PC-9 (cell line): ENCODE measurements at regions not wholly inside any gene's neighbourhood (a gene's known extent, or its start where the extent isn't known, plus 50 kb on each side); places are given as distances from the start of the nearest gene placed in this dataset.
"Not testable (repeated sequence)": the region's sequence is repeated elsewhere in the genome, so short reads cannot be mapped to it uniquely, and the experiment has no call there.

ENCODE experiments used
- BruUV-seq: library from RNA; stranded (reverse); fragments of 400-500 nt; replicated peaks from 2 replicates; lab custom pipeline; 2021; lab: Mats Ljungman, UMichigan
- CTCF ChIA-PET: fragments of 300-600 bp; sonication (Branson Sonifier 250); formaldehyde crosslinking; loops from one replicate; lab custom pipeline; 2022; ENCODE audit warnings: antibody characterized with exemption; lab: Charles Lee
- POLR2A ChIA-PET: fragments of 300-600 bp; sonication (Branson Sonifier 250); formaldehyde crosslinking; loops from one replicate; lab custom pipeline; 2022; ENCODE audit warnings: antibody characterized with exemption; ENCODE audit not compliant: unreplicated experiment; lab: Charles Lee
- DNase-seq, 2 experiments: peaks; one replicate each; pipeline versions ENCODE4 v3.0.0 to v3.0.0-alpha.2; 2015 to 2022; ENCODE audit warnings: mixed read lengths in 1 of 2
- H2AFZ ChIP-seq: fragments of 200-600 bp; sonication (generic); 2 replicates; pipeline ENCODE4 v1.8.1; 2017; ENCODE audit warnings: antibody characterized with exemption
- H3F3A ChIP-seq: fragments of 200-600 bp; sonication (generic); 2 replicates; pipeline ENCODE4 v1.8.1; 2017; ENCODE audit warnings: antibody characterized with exemption, mild to moderate bottlenecking, low read depth; ENCODE audit not compliant: insufficient read depth
- H3K27ac ChIP-seq: fragments of 200-600 bp; sonication (generic); 2 replicates; pipeline ENCODE4 v1.6.1; 2016; ENCODE audit warnings: mixed run types
- H3K27me3 ChIP-seq: fragments of 200-600 bp; sonication (generic); 2 replicates; pipeline ENCODE4 v1.6.1; 2016; ENCODE audit warnings: low read depth, mixed run types; ENCODE audit not compliant: insufficient read depth
- H3K36me3 ChIP-seq: fragments of 200-600 bp; sonication (generic); 2 replicates; pipeline ENCODE4 v1.6.1; 2016; ENCODE audit warnings: low read depth, mixed run types
- H3K4me1 ChIP-seq: fragments of 200-600 bp; sonication (generic); replicated peaks from 2 replicates; pipeline ENCODE4 v1.6.1; 2016; ENCODE audit warnings: mixed run types; ENCODE audit not compliant: insufficient read depth
- H3K4me2 ChIP-seq: fragments of 200-600 bp; sonication (generic); 2 replicates; pipeline ENCODE4 v1.6.1; 2017; ENCODE audit warnings: mixed run types
- H3K4me3 ChIP-seq: fragments of 200-600 bp; sonication (generic); 2 replicates; pipeline ENCODE4 v1.6.1; 2016; ENCODE audit warnings: mixed run types
- H3K79me2 ChIP-seq: fragments of 200-600 bp; sonication (generic); 2 replicates; pipeline ENCODE4 v1.6.1; 2017; ENCODE audit warnings: low read depth, mixed run types
- H3K9me2 ChIP-seq: fragments of 200-600 bp; sonication (generic); 2 replicates; pipeline ENCODE4 v1.8.1; 2017; ENCODE audit warnings: mild to moderate bottlenecking; ENCODE audit not compliant: insufficient read depth
- H3K9me3 ChIP-seq: fragments of 200-600 bp; sonication (generic); 2 replicates; pipeline ENCODE4 v1.8.1; 2016; ENCODE audit warnings: low read depth; ENCODE audit not compliant: insufficient read depth
- H4K20me1 ChIP-seq: fragments of 200-600 bp; sonication (generic); 2 replicates; pipeline ENCODE4 v1.8.1; 2017; ENCODE audit not compliant: insufficient read depth
- intact Hi-C: fragments of 100-400 bp; cut with micrococcal nuclease; formaldehyde crosslinking; loops from one replicate; pipeline ENCODE4 v1.10.0; 2022; ENCODE audit not compliant: unreplicated experiment

GRCh38 chr21:9883047-9883446, 638.3 kb upstream of the TPTE start:
- H3K27ac ChIP-seq, DNase-seq, CTCF ChIA-PET, H3K9me2 ChIP-seq, H3K4me3 ChIP-seq, H3K4me1 ChIP-seq, BruUV-seq, H3K36me3 ChIP-seq, H3F3A ChIP-seq, H3K79me2 ChIP-seq, H4K20me1 ChIP-seq, POLR2A ChIA-PET, H3K4me2 ChIP-seq, H3K9me3 ChIP-seq, H2AFZ ChIP-seq, intact Hi-C loops, H3K27me3 ChIP-seq: not testable (repeated sequence)

- intact Hi-C loops, H4K20me1 ChIP-seq, H3K4me3 ChIP-seq, H3K27me3 ChIP-seq, H3K27ac ChIP-seq, H3K4me1 ChIP-seq, BruUV-seq, H3K79me2 ChIP-seq, CTCF ChIA-PET, H3K36me3 ChIP-seq, H3K9me2 ChIP-seq, DNase-seq, H3K4me2 ChIP-seq, H3F3A ChIP-seq, POLR2A ChIA-PET, H2AFZ ChIP-seq, H3K9me3 ChIP-seq: not testable (repeated sequence)
Observed at GRCh38 chr21:9883571-9884282, 637.7 kb upstream of the TPTE start.

GRCh38 chr21:9888500-9888899, 632.9 kb upstream of the TPTE start:
- H3K27ac ChIP-seq, H4K20me1 ChIP-seq, H2AFZ ChIP-seq, H3K27me3 ChIP-seq, H3K9me2 ChIP-seq, H3K4me3 ChIP-seq, H3K4me2 ChIP-seq, BruUV-seq, POLR2A ChIA-PET, H3K9me3 ChIP-seq, H3F3A ChIP-seq, H3K36me3 ChIP-seq, H3K79me2 ChIP-seq, H3K4me1 ChIP-seq, DNase-seq, CTCF ChIA-PET, intact Hi-C loops: not testable (repeated sequence)

GRCh38 chr21:9903579-9903978, 617.8 kb upstream of the TPTE start:
- BruUV-seq, H3K4me2 ChIP-seq, H2AFZ ChIP-seq, POLR2A ChIA-PET, H3K36me3 ChIP-seq, H3K9me2 ChIP-seq, H3K4me1 ChIP-seq, H3K79me2 ChIP-seq, H3K4me3 ChIP-seq, H3K27ac ChIP-seq, H3F3A ChIP-seq, CTCF ChIA-PET, H3K27me3 ChIP-seq, H4K20me1 ChIP-seq, intact Hi-C loops, H3K9me3 ChIP-seq, DNase-seq: not testable (repeated sequence)

GRCh38 chr21:9914135-9914534, 607.2 kb upstream of the TPTE start:
- H3K79me2 ChIP-seq, intact Hi-C loops, H4K20me1 ChIP-seq, H3K4me1 ChIP-seq, H3F3A ChIP-seq, POLR2A ChIA-PET, BruUV-seq, DNase-seq, H3K9me2 ChIP-seq, H2AFZ ChIP-seq, H3K9me3 ChIP-seq, H3K36me3 ChIP-seq, H3K4me2 ChIP-seq, H3K27ac ChIP-seq, H3K27me3 ChIP-seq, H3K4me3 ChIP-seq, CTCF ChIA-PET: not testable (repeated sequence)

GRCh38 chr21:9919446-9919845, 601.9 kb upstream of the TPTE start:
- CTCF ChIA-PET, POLR2A ChIA-PET, intact Hi-C loops, H3K36me3 ChIP-seq, H3K9me3 ChIP-seq, H3K79me2 ChIP-seq, BruUV-seq, H3K4me3 ChIP-seq, DNase-seq, H3K27me3 ChIP-seq, H3F3A ChIP-seq, H3K4me2 ChIP-seq, H3K9me2 ChIP-seq, H3K4me1 ChIP-seq, H4K20me1 ChIP-seq, H2AFZ ChIP-seq, H3K27ac ChIP-seq: not testable (repeated sequence)

- H3K9me3 ChIP-seq, POLR2A ChIA-PET, H2AFZ ChIP-seq, H3K4me1 ChIP-seq, H3K4me2 ChIP-seq, intact Hi-C loops, CTCF ChIA-PET, DNase-seq, H3K9me2 ChIP-seq, H3K4me3 ChIP-seq, H3K27ac ChIP-seq, H4K20me1 ChIP-seq, H3K36me3 ChIP-seq, H3K27me3 ChIP-seq, H3F3A ChIP-seq, BruUV-seq, H3K79me2 ChIP-seq: not testable (repeated sequence)
Observed at GRCh38 chr21:9943639-9944038, 577.7 kb upstream of the TPTE start.
